ENCODE measurements at regions not wholly inside any gene's neighbourhood (a gene's known extent, or its start where the extent isn't known, plus 50 kb on each side); places are given as distances from the start of the nearest gene placed in this dataset.

DNA sequence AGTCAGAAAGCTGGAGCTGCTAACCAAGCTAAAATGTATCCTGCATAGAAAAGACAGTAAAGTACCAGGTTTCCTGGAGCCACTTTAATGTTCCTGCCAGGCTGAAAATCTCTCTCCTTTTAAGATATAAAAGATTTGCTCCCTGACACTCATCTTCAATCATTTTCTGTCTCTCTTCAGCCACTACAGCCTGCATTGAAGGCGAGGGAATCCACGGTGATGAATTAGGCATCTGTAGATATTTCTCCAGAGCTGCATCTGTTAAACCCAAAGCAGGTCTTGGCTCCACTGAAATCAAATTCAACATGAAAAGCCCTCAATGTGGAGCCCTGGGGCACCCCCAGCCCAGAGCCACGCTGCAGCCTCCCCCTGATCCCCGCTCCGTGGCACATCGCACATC, 94.7 kb upstream of the CRHR1 start:
- TF ChIP-seq EP300 (IDR thresholded peaks at IDR 0.05) (no peak), POLR2AphosphoS5 (IDR thresholded peaks at IDR 0.05) (no peak), POLR2A (IDR thresholded peaks at IDR 0.05; ENCODE audit: low read depth) (no peak)
- TF ChIP-seq, protein P1, sequence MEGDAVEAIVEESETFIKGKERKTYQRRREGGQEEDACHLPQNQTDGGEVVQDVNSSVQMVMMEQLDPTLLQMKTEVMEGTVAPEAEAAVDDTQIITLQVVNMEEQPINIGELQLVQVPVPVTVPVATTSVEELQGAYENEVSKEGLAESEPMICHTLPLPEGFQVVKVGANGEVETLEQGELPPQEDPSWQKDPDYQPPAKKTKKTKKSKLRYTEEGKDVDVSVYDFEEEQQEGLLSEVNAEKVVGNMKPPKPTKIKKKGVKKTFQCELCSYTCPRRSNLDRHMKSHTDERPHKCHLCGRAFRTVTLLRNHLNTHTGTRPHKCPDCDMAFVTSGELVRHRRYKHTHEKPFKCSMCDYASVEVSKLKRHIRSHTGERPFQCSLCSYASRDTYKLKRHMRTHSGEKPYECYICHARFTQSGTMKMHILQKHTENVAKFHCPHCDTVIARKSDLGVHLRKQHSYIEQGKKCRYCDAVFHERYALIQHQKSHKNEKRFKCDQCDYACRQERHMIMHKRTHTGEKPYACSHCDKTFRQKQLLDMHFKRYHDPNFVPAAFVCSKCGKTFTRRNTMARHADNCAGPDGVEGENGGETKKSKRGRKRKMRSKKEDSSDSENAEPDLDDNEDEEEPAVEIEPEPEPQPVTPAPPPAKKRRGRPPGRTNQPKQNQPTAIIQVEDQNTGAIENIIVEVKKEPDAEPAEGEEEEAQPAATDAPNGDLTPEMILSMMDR (IDR thresholded peaks at IDR 0.05) = no peak
